HG03196 (cell line): ENCODE measurements at regions not wholly inside any gene's neighbourhood (a gene's known extent, or its start where the extent isn't known, plus 50 kb on each side); places are given as distances from the start of the nearest gene placed in this dataset.
"Not testable (repeated sequence)": the region's sequence is repeated elsewhere in the genome, so short reads cannot be mapped to it uniquely, and the experiment has no call there.

Source experiments
- ATAC-seq: cut with Tn5 transposase; IDR thresholded peaks from one replicate; pipeline ENCODE4 v1.9.1; 2021; ENCODE audit not compliant: unreplicated experiment

DNA sequence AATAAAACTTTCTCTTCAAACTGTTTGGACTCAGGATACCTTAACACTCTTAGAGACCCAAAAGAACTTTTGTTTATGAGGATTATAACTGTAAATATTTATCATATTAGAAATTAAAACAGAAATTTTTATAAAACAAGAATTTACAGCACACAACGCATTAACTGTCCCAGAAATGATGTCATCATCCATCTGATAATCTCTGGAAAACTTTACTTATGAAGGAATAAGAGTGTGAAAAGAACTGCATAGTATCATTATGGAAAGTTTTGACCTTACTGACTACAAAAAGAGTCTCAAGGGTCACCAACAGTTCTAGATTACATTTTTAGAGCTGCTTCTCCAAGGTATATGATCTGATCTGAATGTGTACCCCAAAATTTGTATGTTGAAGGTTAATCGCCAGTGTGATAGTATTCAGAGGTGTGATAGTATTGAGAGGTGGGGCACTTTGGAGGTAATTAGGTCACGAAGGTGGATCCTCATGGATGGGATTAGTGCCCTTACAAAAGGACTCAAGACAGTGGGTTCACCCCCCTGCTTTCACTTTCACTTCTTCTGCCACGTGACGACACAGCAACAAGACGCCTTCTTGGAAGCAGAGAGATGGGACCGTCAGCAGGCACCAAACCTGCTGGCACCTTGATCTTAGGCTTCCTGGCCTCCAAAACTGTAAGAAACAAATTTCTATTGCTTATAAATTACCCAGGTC lies 95.7 kb upstream of the NR5A2 start:
- ATAC-seq = no peak

DNA sequence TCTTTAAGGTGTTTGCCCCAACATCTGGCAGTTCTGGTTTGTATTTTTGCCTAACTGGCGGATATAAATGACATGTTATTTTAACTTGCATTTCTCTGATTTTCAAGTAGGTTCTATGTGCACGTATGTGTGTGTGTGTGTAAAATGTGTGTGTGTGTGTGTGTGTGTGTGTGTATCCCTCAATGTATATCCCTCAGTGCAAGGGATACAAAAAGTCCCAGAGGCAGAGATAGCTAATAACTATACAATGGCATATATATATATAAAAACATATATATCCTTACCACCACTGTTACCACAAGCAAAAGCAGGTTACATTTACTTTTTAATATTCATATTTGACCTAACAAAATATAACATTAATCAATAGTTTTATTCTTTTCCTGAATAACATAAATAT lies 95.0 kb upstream of the NR5A2 start:
- no peak for ATAC-seq

DNA sequence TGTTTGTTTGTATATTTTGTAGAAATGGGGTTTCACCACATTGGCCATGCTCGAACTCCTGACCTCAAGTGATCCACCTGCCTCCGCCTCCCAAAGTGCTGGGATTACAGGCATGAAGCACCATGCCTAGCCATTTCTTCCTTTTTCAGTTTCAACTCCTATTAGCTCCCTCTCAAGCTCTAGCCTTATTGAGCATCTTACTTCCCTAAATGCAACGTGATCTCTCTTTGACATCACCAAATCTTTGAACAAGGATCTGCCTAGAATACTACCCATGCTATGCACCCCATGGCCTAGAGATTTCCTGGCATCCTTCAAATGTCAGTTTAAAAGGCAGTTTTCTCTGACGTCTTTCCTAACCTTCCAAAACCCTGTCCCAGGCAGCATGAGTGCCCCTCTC lies 91.1 kb upstream of the NR5A2 start:
- no peak for ATAC-seq

DNA sequence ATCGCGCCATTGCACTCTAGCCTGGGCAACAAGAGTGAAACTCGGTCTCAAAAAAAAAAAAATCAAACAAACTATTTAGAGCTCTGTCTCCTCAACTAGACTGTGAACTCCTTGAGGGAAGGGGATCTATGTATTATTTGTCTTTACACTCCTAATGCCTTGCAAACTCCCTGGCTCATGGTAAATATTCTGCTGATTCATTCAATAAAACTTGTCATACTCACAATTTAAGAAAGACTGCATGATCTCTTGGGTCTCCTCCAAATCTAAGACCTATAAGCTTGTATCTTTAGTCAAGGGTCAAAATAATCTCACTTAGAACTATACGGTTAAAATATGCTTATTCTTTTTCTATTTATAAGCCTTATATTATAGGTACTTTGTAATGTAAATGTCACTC lies 90.3 kb upstream of the NR5A2 start:
- no peak for ATAC-seq

DNA sequence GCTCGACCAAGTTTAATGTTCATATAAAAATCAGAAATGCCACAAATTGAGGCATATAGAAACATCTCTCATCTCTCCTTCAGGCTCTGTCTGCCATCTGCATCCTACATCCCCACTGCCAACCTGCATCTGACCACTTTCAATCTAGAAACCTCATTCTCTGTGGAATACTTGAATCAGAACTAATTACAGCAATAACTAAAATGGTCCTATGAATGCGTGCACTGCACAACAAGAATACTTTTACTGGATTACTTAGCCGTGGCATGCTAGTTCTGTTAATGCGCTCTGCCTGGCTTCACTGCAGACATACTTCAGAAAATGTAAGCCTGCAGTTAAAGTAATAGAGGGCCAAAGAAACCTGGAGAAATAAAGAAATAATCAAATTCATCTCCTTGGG lies 89.8 kb upstream of the NR5A2 start:
- ATAC-seq = no peak

DNA sequence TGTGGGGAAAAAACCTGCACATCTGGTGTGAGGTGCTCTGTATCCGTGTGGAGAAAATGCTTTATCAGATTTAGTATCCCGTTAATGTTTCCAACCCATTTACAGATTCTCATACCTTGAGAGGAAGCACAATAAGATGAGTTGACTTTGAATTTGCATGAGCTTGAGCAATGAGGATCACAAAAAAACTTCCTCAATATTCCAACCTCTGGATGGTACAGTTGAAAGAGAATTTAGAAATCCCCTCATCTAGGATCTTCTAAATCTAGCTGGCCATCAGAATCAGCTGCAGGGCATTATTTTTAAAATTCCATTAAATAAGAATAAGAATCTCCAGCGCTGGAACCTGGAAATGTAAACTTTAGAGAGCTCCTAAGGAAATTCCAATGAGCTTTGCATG lies 82.5 kb upstream of the NR5A2 start:
- no peak for ATAC-seq

DNA sequence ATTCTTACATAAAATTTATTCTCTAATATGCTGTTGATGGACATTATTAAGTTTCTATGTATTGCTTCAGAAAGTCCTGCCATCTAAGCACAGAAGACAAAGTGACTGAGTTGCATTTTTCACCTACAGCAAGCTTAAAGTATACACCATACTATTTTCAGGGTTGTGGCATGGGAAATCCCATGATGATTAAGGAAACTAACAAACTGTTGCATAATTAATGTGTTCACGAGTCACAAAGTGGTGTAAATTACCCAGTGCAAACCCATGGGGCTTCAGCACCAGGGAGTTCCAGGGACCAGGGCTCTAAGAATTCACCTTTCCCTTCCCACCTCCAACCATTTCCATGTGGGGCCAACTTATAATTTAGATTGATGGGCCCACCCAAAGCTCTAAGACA lies 81.9 kb upstream of the NR5A2 start:
- ATAC-seq = no peak

DNA sequence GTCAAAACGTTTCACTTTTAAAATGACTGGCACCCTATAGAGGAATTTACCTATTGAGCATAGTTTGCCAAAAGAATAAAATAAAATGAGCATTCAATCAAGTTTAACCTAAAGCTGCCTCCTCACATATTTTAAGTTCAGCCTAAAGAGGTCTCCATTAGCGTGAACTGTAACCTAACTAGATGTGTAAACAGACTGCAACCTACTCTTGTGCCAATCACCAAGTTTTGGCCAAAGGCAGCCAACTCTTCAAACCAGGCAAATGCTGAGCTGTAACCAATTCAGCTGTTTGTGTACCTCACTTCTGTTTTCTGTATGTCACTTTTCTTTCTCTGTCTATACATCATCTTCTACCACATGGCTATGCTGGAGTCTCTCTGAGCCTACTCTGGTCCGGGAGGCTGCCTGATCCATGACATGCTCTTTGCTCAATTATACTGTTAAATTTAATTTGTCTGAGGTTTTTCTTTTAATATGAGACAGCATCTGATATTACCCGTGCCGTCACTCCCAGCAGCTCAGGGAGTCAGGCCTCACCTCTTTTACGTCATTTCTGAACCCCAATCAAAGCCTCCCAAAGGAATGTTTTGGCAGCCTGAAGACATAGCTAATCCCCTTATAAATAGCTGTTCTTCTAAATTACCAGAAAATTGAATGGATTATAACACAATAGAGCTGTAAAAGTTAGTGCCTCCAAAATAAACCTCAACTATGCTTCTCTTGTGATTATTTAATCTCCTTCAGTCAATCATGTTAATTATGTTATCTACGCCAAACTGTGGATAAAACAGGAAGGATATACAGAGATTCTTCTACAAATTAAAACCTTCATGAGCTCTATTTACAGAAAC lies 81.0 kb upstream of the NR5A2 start:
- ATAC-seq = no peak

DNA sequence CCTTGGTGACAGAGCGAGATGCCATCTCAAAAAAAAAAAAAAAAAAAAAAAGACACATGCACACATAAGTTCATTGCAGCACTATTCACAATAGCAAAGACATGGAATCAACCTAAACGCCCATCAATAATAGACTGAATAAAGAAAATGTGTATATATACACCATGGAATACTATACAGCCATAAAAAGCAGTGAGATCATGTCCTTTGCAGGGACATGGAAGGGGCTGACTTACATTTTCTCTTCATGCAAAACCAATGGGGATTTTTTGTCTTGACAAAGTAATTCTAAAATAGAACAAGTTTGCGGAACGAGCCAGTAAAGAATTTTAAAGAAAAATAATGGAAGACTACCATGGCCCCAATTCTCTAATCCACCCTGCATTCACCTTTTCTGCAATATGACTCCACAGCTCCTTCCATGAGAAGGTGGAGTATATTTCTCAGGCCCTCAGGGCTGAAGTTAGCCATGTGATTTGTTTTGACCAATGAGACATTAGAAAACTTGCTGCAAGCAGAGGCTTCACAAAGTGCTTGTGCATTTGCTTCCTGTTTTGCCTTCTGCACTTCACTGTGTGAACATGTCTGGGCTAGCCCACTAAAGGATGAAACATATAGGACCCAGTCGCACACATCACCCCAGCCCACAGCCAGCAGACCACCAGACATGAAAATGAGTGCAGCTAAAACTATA lies 78.8 kb upstream of the NR5A2 start:
- no peak for ATAC-seq

DNA sequence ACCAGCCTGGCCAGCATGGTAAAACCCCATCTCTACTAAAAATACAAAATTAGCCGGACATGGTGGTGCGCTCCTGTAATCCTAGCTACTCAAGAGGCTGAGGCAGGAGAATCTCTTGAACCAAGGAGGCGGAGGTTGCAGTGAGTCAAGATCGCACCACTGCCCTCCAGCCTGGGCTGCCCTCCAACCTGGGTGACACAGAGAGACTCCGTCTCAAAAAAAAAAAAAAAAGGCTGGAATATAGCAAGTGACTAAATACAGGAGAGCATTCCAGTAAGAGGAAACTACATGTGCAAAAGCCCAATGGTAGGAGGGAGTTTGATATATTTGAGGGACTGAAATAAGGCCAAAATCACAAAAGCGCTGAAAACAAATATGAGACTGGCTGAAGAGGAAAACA lies 76.5 kb upstream of the NR5A2 start:
- not testable (repeated sequence) for ATAC-seq

DNA sequence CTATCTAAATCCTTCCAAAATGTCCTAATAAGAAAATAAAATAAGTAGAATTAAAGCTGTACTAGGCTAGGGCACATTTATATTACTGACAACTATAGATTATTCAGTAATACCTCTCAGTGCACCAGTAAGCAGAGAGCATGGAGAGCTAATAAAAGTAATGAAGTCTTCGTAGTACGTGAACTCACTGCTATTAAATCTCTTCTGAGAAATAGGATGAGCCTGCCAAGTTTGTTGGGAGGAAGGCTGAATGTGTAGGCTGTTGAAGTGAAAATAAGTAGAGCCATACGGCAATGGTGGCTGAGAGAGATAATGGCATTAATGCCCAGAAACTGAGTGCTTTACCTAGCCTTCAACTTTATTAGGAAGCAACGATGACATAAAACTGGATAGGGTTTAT lies 73.9 kb upstream of the NR5A2 start:
- no peak for ATAC-seq

DNA sequence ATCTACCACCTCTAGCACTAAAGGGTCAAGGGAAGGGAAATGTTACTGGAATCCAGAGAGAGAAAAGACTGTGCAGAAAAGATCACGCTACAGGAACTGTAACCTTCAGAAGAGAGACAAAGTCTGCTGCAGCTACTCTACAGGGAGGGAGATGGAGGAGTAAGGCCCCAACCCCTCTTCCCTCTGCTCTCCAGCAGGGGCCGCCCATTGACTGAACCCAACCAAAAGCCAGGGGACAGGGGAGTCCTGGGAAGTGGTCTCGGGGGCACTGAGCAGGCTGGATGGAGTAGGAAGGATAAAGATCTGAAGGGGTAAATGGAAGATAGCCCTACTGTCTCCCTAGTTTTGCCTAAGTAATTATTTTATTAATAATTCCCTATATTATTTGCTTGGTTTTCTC lies 72.8 kb upstream of the NR5A2 start:
- no peak for ATAC-seq

DNA sequence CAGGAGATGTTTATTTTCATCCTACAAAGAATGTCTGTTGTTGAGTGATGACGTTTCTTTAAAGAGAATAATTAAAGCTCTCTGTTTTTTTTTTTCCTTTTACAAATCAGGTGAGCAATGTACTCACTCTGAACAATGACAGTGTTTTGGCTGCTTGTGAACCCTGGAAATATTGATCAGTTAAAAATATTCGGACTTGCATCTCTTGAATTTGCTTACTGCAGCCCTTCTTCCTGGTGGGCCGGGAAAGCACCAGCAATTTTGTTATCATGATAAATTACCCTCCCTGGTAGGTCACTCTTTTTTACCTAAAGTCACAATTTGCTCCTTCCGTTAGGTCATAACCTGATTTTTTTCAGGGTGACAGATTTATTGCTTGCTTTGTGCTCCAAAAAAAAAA lies 72.3 kb upstream of the NR5A2 start:
- no peak for ATAC-seq

DNA sequence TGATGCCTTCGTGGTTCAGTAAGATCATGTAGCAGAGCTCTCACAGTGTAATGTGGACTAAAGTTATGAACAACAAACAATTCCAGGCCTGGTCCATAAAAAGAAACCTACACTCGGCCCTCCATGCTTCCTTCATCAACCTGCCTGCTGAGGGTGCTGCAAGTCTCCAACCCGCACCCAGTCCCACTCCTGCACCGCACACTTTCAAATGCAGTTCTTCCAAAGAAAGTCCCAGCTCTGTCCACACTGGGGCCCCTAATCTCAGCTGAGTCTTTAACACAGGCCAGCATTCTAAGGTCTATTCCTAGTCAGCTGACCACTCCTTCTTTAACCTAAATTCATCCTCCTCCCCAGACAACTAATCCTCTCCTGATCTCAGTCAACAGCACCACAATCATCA lies 71.5 kb upstream of the NR5A2 start:
- ATAC-seq = no peak

DNA sequence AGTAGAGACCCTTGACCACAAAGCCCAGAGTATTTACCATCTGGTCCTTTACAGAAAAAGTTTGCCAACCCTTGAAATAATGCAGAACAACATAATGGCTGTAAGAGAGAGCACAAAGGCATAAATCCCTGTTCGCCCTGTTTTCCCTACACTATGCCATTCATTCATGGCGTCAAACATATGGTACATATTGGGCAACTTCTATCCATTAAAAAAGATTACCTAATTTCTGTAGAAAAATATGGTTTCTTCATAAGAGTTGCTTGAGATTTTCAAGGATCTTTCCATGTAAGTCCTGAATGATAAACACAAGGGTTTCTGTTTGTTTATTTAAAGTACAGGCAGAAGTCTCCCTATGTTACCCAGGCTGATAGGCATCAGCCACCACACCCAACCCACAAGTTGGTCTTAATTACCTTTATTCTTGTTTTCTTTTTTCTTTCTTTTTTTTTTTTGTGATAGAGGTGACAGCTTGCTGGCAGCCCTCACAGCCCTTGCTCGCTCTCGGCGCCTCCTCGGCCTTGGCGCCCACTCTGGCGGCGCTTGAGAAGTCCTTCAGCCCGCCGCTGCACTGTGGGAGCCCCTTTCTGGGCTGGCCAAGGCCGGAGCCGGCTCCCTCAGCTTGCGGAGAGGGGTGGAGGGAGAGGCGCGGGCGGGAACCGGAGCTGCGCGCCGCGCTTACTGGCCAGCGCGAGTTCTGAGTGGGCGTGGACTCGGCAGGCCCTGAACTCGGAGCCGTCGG lies 68.3 kb upstream of the NR5A2 start:
- ATAC-seq = no peak

DNA sequence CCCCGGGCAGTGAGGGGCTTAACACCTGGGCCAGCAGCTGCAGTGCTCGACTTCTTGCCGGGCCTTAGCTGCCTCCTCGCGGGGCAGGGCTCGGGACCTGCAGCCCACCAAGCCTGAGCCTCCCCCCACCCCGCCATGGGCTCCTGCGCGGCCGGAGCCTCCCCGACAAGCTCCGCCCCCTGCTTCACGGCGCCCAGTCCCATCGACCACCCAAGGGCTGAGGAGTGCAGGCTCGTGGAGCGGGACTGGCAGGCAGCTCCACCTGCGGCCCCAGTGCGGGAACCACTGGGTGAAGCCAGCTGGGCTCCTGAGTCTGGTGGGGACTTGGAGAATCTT lies 67.8 kb upstream of the NR5A2 start:
- ATAC-seq = no peak

DNA sequence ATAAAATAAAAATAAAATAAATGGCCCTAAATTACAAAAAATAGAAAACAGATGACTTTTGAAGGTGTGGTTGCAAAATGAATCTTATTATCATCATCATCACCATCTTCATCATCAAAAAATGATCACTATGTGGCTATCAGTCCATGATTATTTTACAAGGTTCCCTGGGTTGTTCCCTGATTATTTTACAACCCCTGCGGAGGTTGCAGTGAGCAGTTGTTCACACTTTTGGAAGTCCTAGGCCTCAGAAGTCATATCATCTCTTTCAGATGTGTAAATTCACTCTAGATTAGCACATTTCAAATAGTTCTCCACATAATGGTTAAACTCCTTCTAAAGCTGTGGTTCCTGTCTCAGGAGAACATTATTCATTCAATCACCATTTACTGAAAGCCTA lies 57.4 kb upstream of the NR5A2 start:
- ATAC-seq = no peak

DNA sequence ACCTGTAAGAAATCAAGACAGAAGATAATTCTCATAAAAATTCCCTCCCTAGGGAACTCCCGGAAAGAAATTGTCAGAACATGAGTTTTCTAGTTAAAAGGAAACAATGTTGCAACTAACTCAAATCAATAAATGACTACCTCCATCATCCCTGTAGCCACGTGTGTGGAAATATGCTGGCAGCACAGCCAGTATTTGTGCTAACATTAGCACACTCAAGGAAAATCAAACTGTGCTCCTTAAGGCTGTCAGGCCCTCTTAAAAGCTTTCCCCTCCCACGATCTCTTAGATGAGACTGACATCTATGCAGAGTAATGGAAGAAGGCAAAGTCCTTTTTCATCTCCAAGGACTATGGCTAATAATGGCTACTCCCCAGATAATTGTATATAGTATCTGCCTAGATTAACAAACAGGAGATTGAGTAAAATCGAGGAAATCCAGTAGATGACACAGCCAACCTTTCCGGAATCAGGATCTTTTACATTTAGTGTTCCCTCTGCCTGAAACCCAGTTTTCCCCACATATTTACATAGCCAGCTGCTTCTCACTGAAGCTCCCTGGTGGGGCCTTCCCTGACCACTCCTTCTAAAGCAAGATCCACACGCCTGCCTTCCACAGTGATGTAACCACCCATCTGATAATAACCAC lies 50.9 kb upstream of the NR5A2 start:
- no peak for ATAC-seq
